H54 (cell line): ENCODE measurements at regions not wholly inside any gene's neighbourhood (a gene's known extent, or its start where the extent isn't known, plus 50 kb on each side); places are given as distances from the start of the nearest gene placed in this dataset.
"Not testable (repeated sequence)": the region's sequence is repeated elsewhere in the genome, so short reads cannot be mapped to it uniquely, and the experiment has no call there.

Experiments
- DNase-seq: peaks from one replicate; pipeline ENCODE4 v3.0.0; 2011; ENCODE audit warnings: low spot score, mixed read lengths; ENCODE audit not compliant: insufficient read length
- FAIRE-seq: peaks from 3 replicates; lab custom pipeline; 2011; peaks lifted over from hg19 to GRCh38; lab: Jason Lieb, UNC
- POLR2A ChIP-seq: IDR thresholded peaks from 2 replicates; pipeline ENCODE4 v1.6.1; 2011; ENCODE audit warnings: low read depth, mild to moderate bottlenecking, low read length

GRCh38 chr18:49731860-49732311 lies 81.4 kb downstream of the ACAA2 start:
- DNase-seq (no peak), FAIRE-seq (no peak)
- TF ChIP-seq POLR2A = no peak

DNA sequence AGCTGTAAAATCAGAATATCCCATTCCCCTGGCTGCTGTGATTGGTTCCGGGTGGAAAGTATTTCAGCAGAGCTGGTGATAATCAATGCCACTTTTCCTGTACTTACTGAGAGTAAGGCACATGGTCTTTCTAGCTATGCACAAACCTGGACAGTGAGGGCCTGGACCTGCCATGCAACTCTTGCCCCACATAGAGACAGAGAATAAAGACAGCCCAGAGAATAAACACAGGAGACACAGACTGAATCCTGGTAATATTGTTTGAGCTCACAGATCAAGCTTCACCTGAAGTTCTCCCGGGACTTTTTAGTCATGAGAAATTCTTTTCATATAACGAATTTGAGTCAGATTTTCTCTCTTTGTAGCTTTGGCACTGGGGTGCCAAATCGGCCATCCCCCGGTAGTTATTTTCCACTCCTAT lies 81.9 kb downstream of the ACAA2 start:
- no peak for TF ChIP-seq POLR2A
- FAIRE-seq = no peak
- DNase-seq = no peak

DNA sequence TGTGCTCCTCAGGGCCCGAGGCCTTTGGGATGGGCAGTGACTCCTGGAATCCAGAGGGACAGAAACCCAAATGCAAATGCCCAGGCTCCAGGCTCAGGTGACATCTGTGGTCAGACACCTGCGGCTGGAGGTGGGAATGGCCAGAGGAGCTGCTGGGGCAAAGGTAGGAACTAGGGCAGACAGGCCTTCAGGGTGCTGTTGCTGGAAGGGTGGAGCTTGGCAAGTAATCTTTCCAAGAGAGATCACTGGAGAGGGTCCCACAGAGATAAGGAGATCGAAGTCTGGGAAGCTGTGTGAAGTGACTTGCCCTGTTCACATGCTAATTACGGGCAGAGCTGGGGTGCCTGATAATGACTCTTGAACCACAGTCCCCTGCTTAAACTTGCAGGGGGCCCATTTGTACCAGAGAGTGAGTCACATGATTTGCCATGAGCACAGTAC lies 82.4 kb downstream of the ACAA2 start:
- no peak for TF ChIP-seq POLR2A
- DNase-seq = no peak
- no peak for FAIRE-seq

DNA sequence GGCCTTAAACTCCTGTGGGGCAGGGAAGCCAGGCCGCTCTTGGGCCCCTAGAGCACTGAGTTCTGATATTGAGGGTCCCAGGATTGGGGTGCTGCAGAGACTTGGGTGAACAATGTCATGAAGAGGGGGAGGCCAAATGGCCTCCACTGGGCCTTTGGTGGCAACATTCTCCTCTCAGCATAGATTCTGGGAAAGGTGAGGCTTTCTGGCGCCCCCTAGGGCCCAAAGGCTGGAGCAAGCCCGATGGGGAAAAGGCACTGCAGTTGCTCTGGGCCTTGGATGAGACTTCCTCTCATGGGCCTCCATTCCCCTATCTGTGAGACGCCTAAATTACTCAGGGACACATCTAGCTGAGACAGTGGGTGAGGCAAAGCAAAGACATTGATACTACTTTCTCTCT lies 84.8 kb downstream of the ACAA2 start:
- no peak for FAIRE-seq
- peak; percentile 25 for DNase-seq

DNA sequence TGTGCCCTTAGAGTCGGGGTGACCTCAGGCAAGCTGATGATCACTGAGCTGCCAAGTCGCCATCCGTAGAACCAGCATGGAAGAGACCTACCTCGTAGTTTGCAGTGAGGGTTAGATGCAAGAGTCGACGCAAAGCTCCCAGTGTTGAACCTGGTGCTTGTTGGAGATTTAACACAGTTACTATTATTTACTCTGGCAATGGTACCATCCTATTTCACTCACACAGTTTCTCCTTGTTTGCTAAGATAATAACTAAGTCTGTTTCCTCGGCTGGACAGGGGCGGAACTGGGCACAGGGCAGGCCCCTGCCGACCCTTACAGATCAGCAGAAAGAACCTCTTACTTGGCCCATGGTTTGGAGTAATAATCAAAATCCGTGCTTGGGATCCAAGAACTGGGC lies 85.5 kb downstream of the ACAA2 start:
- no peak for TF ChIP-seq POLR2A
- FAIRE-seq = no peak
- no peak for DNase-seq

More for the DNA sequence above, 84.8 kb downstream of the ACAA2 start:
- TF ChIP-seq POLR2A = no peak

- FAIRE-seq = no peak
- no peak for DNase-seq
- no peak for TF ChIP-seq POLR2A
Observed at GRCh38 chr18:49726675-49726963, 86.7 kb downstream of the ACAA2 start.

DNA sequence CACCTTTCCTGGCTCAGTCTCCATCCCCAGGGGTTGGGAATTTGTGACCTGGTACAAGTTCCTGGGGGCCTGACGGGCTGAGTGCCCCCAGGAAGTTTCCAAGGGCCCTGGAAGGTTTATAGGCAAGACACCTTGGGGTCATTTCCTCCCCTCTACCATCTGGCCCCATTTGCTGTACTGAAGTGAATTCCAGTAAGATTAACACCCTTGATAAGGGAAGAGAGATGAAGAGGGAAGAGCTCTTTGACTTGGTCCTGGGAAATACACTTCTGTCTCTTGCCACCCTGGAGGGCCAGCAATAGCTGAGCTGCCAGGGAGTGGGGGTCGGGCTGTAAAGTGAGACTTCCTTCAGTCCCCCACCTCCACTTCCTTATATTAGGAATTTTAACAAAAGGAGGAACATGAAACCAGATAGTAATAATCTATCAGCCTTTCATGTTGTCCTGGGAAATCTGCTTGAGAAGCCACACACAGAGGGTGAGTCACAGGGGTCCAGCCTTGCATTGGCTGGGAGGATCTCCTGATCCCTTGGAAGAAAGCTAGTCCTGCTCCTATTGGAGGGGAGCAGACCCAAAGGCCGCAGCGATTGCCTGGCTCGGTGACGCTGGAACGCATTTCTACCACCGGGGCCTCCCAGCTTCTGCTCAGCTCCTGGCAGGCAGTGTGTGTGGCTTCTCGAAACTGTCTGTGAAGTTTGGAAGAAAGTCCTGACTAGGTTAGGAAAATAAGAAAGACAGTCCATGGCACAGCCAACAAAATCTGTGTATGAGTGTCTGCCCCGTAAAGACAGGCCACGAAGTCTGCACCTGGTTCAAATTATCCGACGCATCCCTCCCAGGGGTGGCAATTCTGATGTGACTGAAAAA lies 87.3 kb downstream of the ACAA2 start:
- DNase-seq (peak; percentile 40), FAIRE-seq (no peak)
- TF ChIP-seq POLR2A = 0 out of 2 replicates have a peak, but pooled peaks have one; percentile 21

GRCh38 chr18:49723648-49724180 lies 89.6 kb downstream of the ACAA2 start:
- FAIRE-seq = peak; percentile 36
- no peak for TF ChIP-seq POLR2A
- peak; percentile 30 for DNase-seq

DNA sequence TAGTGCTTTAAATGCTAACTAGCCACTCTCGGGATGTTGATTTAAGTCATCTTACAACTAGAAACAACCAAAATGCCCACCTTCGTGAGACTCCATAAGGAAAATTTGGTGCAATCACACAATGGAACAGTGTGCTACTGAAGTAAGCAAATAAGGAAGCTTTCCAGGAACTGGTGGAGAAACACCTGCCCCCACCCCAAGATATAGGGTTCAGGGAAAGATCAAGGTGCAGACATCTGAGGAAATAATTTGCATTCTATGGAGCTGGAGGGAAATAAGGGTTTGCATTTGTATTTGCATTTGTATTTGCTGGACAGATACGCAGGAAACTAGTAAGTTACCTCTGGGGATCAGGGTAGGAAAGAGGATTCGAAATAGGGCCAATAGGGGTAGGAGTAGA lies 90.9 kb downstream of the ACAA2 start:
- TF ChIP-seq POLR2A = no peak
- no peak for DNase-seq
- FAIRE-seq = no peak

GRCh38 chr18:49721981-49722380 lies 91.4 kb downstream of the ACAA2 start:
- FAIRE-seq = no peak
- no peak for TF ChIP-seq POLR2A

GRCh38 chr18:49720944-49721343 lies 92.4 kb downstream of the ACAA2 start:
- not testable (repeated sequence) for FAIRE-seq

More at GRCh38 chr18:49721981-49722380, 91.4 kb downstream of the ACAA2 start:
- DNase-seq = no peak

GRCh38 chr18:49717617-49718016 lies 95.7 kb downstream of the ACAA2 start:
- TF ChIP-seq POLR2A = no peak
- no peak for DNase-seq
- no peak for FAIRE-seq

More at GRCh38 chr18:49720944-49721343, 92.4 kb downstream of the ACAA2 start:
- DNase-seq = not testable (repeated sequence)

DNA sequence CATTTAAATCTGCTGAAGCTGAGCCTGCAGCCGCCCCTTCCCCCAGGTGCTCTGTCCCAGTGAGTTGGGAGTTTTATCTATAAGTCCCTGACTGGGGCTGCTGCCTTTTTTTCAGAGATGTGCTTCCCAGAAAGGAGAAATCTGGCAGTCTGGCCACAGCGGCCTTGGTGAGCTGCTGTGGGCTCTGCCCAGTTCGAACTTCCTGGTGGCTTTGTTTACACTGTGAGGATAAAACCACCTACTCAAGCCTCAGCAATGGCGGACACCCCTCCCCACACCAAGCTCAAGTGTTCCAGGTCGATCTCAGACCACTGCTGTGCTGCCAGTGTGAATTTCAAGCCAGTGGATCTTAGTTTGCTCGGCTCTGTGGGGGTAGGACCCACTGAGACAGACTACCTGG lies 97.3 kb downstream of the ACAA2 start:
- DNase-seq (no peak), FAIRE-seq (no peak)
- no peak for TF ChIP-seq POLR2A

GRCh38 chr18:49709347-49709690 lies 104.0 kb downstream of the ACAA2 start:
- no peak for DNase-seq
- no peak for FAIRE-seq
- no peak for TF ChIP-seq POLR2A
